Gastroesophageal sphincter (tissue), 4 donors: ENCODE measurements at regions not wholly inside any gene's neighbourhood (a gene's known extent, or its start where the extent isn't known, plus 50 kb on each side); places are given as distances from the start of the nearest gene placed in this dataset.

Experiments
- ATAC-seq: fragments of 150-250 bp; one replicate; pipeline ENCODE4 v1.9.1; 2016; ENCODE audit warnings: mild to moderate bottlenecking, moderate library complexity
- H3K27ac ChIP-seq, 4 donors: fragments of 200-600 bp; sonication (generic) in 3 of 4; 1 replicate in 3 of 4; 2 replicates in 1 of 4; pipeline ENCODE4 v1.5.1; 2016 to 2019
- H3K27me3 ChIP-seq: fragments of 200-600 bp; sonication (generic); one replicate; pipeline ENCODE4 v1.5.1; 2019
- H3K36me3 ChIP-seq, 2 donors: fragments of 200-600 bp; sonication (generic); one replicate each; pipeline ENCODE4 v1.5.1; 2019; ENCODE audit warnings: control low read depth in 1 of 2
- H3K4me1 ChIP-seq, 3 donors: fragments of 200-600 bp; sonication (generic); 1 replicate in 2 of 3; 2 replicates in 1 of 3; pipeline ENCODE4 v1.5.1; 2016 to 2019; ENCODE audit warnings: control low read depth in 2 of 3
- H3K4me3 ChIP-seq, 2 donors: fragments of 200-600 bp; sonication (generic); one replicate each; pipeline ENCODE4 v1.5.1; 2019; ENCODE audit warnings: mild to moderate bottlenecking in 1 of 2, moderate library complexity in 1 of 2
- H3K9me3 ChIP-seq, 3 donors: fragments of 200-600 bp; sonication (generic); one replicate each; pipeline ENCODE4 v1.5.1; 2017 to 2019; ENCODE audit warnings: control low read depth in 2 of 3
- EP300 ChIP-seq: sonication (generic); formaldehyde crosslinking; IDR thresholded peaks from one replicate; pipeline ENCODE4 v1.6.1; 2017; ENCODE audit warnings: antibody characterized with exemption, mild to moderate bottlenecking
- POLR2A ChIP-seq, 2 donors: fragments of 450-650 bp; IDR thresholded peaks; one replicate each; pipeline ENCODE4 v1.6.1; 2017; ENCODE audit warnings: antibody characterized with exemption in 2 of 2, mild to moderate bottlenecking in 2 of 2, moderate library complexity in 1 of 2
- POLR2AphosphoS5 ChIP-seq: sonication (generic); formaldehyde crosslinking; IDR thresholded peaks from one replicate; pipeline ENCODE4 v1.6.1; 2017; ENCODE audit warnings: antibody characterized with exemption
- WGBS, 2 donors: methylation state at CpG; one replicate each; pipeline ENCODE4 v1.1.5; 2018; ENCODE audit warnings: low coverage in 1 of 2; 5-methylcytosine and 5-hydroxymethylcytosine counted together
- TF ChIP-seq, protein P1 (sequence below), 4 experiments: fragments of 200-600 bp in 2 of 4; fragments of 450-650 bp in 2 of 4; sonication (generic) in 1 of 4; IDR thresholded peaks; one replicate each; pipeline ENCODE4 v1.5.1; 2017 to 2019; ENCODE audit warnings: antibody characterized with exemption in 4 of 4, mild to moderate bottlenecking in 2 of 4, moderate library complexity in 2 of 4

DNA sequence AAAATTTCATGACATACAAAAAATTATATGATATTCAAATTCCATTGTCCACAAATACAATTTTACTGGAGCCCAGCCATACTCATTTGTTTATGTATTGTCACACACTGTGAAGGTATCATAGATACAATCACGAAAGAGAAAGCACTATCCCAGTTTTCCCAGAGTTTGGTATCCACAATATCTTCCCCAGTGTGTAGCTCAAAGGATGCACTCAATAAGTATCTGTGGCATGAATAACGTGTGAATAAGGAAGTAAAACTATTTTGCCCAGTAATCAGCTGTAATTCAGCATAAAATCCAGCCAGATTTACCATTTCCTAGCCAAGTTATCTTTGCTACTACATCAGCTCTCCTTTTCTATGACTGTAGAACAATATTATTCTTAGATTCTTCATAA, 131.3 kb upstream of the KCNMB2 start:
- H3K4me3 ChIP-seq: no peak overlapping the region
- H3K9me3 ChIP-seq: no peaks in the 10 kb centered on the region
- peak overlapping the region in 1 of 4 donors; percentile 6 for H3K27ac ChIP-seq
- no peak for ATAC-seq
- 8 to 23% methylated on average over 2 of the region's 2 CpGs for WGBS, 2 donors
- H3K4me1 ChIP-seq: peaks cover 0 to 15% (median 5%) of the 10 kb centered on the region in 3 donors
- no peaks in the 10 kb centered on the region for H3K27me3 ChIP-seq
- no peak for TF ChIP-seq POLR2A (IDR thresholded peaks at IDR 0.05)
- H3K36me3 ChIP-seq: no peaks in the 10 kb centered on the region

GRCh38 chr3:178405531-178405930, 130.7 kb upstream of the KCNMB2 start:
- Histone ChIP-seq H3K27me3 (no peaks in the 10 kb centered on the region), H3K36me3 (no peaks in the 10 kb centered on the region), H3K4me3 (no peak overlapping the region), H3K9me3 (no peaks in the 10 kb centered on the region), H3K4me1 (peaks cover 0 to 15% (median 5%) of the 10 kb centered on the region in 3 donors), H3K27ac (peak overlapping the region in 1 of 4 donors; percentile 13)
- WGBS, 2 donors: 0 to 6% methylated on average over 2 of the region's 2 CpGs
- TF ChIP-seq EP300: no peak
- no peak for TF ChIP-seq POLR2AphosphoS5
- TF ChIP-seq, protein P1, sequence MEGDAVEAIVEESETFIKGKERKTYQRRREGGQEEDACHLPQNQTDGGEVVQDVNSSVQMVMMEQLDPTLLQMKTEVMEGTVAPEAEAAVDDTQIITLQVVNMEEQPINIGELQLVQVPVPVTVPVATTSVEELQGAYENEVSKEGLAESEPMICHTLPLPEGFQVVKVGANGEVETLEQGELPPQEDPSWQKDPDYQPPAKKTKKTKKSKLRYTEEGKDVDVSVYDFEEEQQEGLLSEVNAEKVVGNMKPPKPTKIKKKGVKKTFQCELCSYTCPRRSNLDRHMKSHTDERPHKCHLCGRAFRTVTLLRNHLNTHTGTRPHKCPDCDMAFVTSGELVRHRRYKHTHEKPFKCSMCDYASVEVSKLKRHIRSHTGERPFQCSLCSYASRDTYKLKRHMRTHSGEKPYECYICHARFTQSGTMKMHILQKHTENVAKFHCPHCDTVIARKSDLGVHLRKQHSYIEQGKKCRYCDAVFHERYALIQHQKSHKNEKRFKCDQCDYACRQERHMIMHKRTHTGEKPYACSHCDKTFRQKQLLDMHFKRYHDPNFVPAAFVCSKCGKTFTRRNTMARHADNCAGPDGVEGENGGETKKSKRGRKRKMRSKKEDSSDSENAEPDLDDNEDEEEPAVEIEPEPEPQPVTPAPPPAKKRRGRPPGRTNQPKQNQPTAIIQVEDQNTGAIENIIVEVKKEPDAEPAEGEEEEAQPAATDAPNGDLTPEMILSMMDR (IDR thresholded peaks at IDR 0.05): no peak
- TF ChIP-seq POLR2A (IDR thresholded peaks at IDR 0.05): no peak
- ATAC-seq: no peak

DNA sequence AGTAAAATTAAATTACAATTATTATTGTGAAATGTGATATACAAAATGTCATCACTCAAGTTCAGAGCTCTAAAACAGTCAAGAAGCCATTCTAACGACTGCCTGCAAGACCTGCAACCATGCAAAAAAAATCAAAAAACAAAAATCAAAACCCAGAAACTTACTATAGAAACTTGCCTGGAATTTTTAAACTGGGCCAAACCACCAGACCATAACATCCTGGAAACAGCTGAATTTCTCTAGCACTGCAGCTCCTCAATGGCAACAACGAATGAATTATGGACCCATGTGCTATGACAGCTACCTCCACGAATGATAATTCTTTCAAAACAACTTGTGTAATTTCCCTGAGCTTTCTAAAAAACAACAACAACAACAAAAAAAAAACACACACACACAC, 130.0 kb upstream of the KCNMB2 start:
- Histone ChIP-seq H3K4me1 (peaks cover 0 to 15% (median 5%) of the 10 kb centered on the region in 3 donors), H3K36me3 (no peaks in the 10 kb centered on the region), H3K27me3 (no peaks in the 10 kb centered on the region), H3K4me3 (no peak overlapping the region), H3K9me3 (no peaks in the 10 kb centered on the region), H3K27ac (no peak overlapping the region)
- 40% methylated on average over 2 to 3 of the region's 3 CpGs for WGBS, 2 donors
- TF ChIP-seq, protein P1 (IDR thresholded peaks at IDR 0.05): no peak
- no peak for TF ChIP-seq POLR2A (IDR thresholded peaks at IDR 0.05)
- TF ChIP-seq EP300: no peak
- no peak for TF ChIP-seq POLR2AphosphoS5
- no peak for ATAC-seq

DNA sequence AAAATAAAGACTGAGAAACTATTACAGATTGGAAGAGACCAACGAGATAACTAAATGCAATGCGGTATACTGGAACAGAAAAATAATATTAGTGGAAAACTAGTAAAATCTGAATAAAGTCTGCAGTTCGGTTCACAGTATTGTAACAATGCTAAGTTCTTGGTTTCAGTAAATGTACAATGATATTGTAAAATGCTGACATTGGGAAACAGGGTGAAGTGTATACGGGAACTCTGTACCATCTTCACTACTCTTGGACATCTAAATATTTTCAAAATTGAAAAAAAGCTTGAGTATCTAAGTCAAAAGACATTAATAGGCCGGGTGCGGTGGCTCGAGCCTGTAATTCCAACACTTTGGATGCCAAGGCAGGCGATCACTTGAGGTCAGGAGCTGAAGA, 120.9 kb upstream of the KCNMB2 start:
- Histone ChIP-seq H3K27me3 (no peaks in the 10 kb centered on the region), H3K4me3 (no peak overlapping the region), H3K36me3 (no peaks in the 10 kb centered on the region), H3K4me1 (no peaks in the 10 kb centered on the region), H3K9me3 (no peaks in the 10 kb centered on the region), H3K27ac (no peak overlapping the region)
- WGBS, 2 donors: 90 to 93% methylated on average over 7 to 8 of the region's 8 CpGs
- TF ChIP-seq, protein P1 (IDR thresholded peaks at IDR 0.05): no peak
- no peak for ATAC-seq

DNA sequence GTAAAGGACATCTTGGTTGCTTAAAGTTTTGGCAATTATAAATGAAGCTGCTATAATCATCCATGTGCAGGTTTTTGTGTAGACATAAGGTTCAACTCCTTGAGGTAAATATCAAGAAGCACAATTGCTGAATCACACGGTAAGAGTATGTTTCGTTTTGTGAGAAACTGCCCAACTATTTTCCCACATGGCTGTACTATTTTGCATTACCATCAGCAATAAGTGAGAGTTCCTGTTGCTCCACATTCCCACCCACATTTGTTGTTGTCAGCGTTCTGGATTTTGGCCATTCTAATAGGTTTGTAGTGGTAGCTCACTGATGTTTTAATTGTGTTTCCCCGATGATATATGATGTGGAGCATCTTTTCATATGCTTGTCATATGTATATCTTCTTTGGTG, 118.5 kb upstream of the KCNMB2 start:
- Histone ChIP-seq H3K4me1 (no peaks in the 10 kb centered on the region), H3K27ac (no peak overlapping the region), H3K36me3 (no peaks in the 10 kb centered on the region), H3K9me3 (no peaks in the 10 kb centered on the region), H3K4me3 (no peak overlapping the region), H3K27me3 (no peaks in the 10 kb centered on the region)
- 84 to 100% methylated on average over 4 of the region's 4 CpGs for WGBS, 2 donors
- no peak for ATAC-seq
- TF ChIP-seq POLR2A (IDR thresholded peaks at IDR 0.05) (no peak), EP300 (no peak), POLR2AphosphoS5 (no peak)
- TF ChIP-seq, protein P1 (IDR thresholded peaks at IDR 0.05): no peak
